Right atrium auricular region (tissue), 2 donors: ENCODE measurements at regions not wholly inside any gene's neighbourhood (a gene's known extent, or its start where the extent isn't known, plus 50 kb on each side); places are given as distances from the start of the nearest gene placed in this dataset.

ENCODE experiments used
- DNase-seq: peaks from one replicate; pipeline ENCODE4 v3.0.0-alpha.2; 2019; ENCODE audit warnings: low spot score
- H3K27ac ChIP-seq, 2 donors: fragments of 200-600 bp; sonication (generic); 1 replicate in 1 of 2; 2 replicates in 1 of 2; pipeline ENCODE4 v1.5.1; 2016 to 2019
- H3K27me3 ChIP-seq, 2 donors: fragments of 200-600 bp; sonication (generic); one replicate each; pipeline versions ENCODE4 v1.5.1 to v1.6.0; 2017 to 2019
- H3K36me3 ChIP-seq: fragments of 200-600 bp; sonication (generic); one replicate; pipeline ENCODE4 v1.5.1; 2016
- H3K4me1 ChIP-seq, 2 donors: fragments of 200-600 bp; sonication (generic); one replicate each; pipeline versions ENCODE4 v1.5.1 to v1.6.0; 2017 to 2019
- H3K4me3 ChIP-seq, 2 donors: fragments of 200-600 bp; sonication (generic); 1 replicate in 1 of 2; 2 replicates in 1 of 2; pipeline ENCODE4 v1.5.1; 2017 to 2019; ENCODE audit warnings: mild to moderate bottlenecking in 1 of 2, moderate library complexity in 1 of 2
- H3K9me3 ChIP-seq, 2 donors: fragments of 200-600 bp; sonication (generic); one replicate each; pipeline ENCODE4 v1.5.1; 2019
- TF ChIP-seq, protein P1 (sequence below), 2 donors: fragments of 200-600 bp; sonication (generic); IDR thresholded peaks; one replicate each; pipeline ENCODE4 v1.5.1; 2019; ENCODE audit warnings: antibody characterized with exemption in 2 of 2

DNA sequence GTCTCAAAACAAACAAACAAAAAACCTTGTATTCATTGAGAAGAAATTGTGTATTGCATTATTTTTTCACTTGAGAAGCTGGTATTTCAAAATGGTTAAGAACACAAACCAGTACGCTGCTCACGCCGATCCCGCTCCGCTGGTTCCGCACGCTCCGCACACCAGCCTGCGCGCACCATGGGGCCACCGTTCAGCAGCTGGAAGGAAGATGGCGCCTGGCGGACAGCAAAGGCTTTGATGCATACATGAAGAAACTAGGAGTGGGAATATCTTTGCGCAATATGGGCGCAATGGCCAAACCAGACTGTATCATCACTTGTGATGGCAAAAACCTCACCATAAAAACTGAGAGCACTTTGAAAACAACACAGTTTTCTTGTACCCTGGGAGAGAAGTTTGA, 75.7 kb downstream of the RBM43 start:
- TF ChIP-seq, protein P1, sequence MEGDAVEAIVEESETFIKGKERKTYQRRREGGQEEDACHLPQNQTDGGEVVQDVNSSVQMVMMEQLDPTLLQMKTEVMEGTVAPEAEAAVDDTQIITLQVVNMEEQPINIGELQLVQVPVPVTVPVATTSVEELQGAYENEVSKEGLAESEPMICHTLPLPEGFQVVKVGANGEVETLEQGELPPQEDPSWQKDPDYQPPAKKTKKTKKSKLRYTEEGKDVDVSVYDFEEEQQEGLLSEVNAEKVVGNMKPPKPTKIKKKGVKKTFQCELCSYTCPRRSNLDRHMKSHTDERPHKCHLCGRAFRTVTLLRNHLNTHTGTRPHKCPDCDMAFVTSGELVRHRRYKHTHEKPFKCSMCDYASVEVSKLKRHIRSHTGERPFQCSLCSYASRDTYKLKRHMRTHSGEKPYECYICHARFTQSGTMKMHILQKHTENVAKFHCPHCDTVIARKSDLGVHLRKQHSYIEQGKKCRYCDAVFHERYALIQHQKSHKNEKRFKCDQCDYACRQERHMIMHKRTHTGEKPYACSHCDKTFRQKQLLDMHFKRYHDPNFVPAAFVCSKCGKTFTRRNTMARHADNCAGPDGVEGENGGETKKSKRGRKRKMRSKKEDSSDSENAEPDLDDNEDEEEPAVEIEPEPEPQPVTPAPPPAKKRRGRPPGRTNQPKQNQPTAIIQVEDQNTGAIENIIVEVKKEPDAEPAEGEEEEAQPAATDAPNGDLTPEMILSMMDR (IDR thresholded peaks at IDR 0.05): no peak
- Histone ChIP-seq H3K9me3 (no peaks in the 10 kb centered on the region), H3K4me1 (no peaks in the 10 kb centered on the region), H3K27me3 (no peaks in the 10 kb centered on the region), H3K36me3 (no peaks in the 10 kb centered on the region), H3K27ac (no peak overlapping the region), H3K4me3 (no peak overlapping the region)
- no peak for DNase-seq

DNA sequence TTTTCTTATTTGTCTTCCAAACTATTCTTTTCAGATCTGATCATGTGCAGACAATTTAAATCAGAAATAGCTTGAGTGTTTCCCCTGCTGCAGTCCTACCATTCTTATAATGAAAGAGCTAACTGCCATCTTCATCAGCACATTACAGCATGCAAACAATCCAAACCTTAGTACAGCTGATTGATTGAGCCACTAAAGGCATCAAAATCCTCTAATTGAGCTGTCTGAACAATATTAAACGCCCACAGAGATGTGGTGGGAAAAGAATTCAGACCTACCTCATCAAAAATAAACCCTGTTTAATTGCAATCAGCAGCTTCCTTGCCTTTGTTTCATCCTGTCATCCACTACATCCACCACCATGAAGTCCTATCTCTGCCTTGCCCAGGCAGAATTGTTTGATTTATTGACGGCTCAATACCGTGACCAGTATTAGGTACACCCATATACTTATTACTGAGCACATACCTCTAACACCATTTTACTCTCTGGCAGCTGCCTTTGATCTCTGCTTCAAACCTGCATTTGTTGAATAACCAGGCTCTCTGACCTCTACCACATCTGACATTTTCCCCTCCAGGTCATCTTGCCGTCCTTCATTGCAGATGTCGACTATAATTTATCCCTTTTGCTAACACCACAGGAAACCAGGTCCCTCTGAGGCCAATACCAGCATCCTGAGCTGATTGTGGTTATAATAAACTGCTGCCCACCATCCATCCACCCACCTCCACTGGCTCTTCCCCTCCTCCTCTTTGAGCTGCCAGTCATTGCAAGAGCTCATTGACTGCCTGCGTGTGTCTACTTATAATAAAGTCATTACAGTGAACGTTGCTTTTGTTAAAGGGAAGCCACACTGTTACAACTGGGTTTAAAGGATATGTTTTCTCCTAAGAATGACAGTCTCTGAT, 78.5 kb downstream of the RBM43 start:
- TF ChIP-seq, protein P1 (IDR thresholded peaks at IDR 0.05): no peak
- H3K27me3 ChIP-seq: no peaks in the 10 kb centered on the region
- H3K36me3 ChIP-seq: no peaks in the 10 kb centered on the region
- H3K9me3 ChIP-seq: no peaks in the 10 kb centered on the region
- DNase-seq: no peak
- H3K4me1 ChIP-seq: no peaks in the 10 kb centered on the region
- H3K4me3 ChIP-seq: no peak overlapping the region
- no peak overlapping the region for H3K27ac ChIP-seq

DNA sequence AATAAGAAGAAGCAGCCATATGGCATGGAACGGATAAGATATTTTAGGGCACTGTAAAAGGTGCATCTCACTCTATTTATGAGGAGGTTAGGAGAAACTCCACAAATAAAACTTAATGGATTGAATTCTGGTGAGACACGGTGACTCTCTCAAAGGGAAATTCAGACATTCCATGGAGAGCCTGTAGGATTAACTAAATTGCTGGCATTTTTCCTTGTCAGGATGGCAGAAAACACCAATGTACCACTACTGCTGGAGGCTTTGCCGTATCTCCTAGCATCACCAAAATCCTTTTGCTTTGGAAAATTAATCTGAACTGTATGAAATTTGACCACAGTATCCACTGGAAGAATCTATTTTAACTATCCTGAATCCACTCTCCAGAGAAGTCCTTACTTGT, 79.3 kb downstream of the RBM43 start:
- Histone ChIP-seq H3K27me3 (no peaks in the 10 kb centered on the region), H3K27ac (no peak overlapping the region), H3K9me3 (no peaks in the 10 kb centered on the region), H3K4me1 (no peaks in the 10 kb centered on the region), H3K4me3 (no peak overlapping the region), H3K36me3 (no peaks in the 10 kb centered on the region)
- TF ChIP-seq, protein P1 (IDR thresholded peaks at IDR 0.05): no peak
- no peak for DNase-seq

DNA sequence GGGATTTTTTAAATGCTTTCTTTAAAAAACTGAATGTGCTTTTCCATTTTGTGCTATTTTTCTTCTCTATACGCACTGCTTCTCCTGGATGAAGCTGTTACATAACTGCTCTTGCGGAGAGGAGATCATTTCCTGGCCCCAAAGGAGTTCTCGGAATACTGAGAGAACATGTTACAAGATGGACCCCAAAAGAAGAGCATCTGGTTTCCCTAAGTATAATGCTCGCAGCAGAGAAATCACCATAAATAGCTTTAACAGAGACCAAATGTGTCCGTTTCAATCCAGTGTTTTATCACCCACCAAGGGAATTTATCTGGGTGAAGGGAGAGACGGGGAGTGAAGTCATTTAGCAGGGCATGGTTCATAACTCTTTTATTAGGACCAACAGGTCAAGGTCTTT, 80.1 kb downstream of the RBM43 start:
- H3K36me3 ChIP-seq: no peaks in the 10 kb centered on the region
- TF ChIP-seq, protein P1 (IDR thresholded peaks at IDR 0.05): no peak
- no peak for DNase-seq
- no peaks in the 10 kb centered on the region for H3K27me3 ChIP-seq
- H3K9me3 ChIP-seq: no peaks in the 10 kb centered on the region
- no peak overlapping the region for H3K4me3 ChIP-seq
- no peaks in the 10 kb centered on the region for H3K4me1 ChIP-seq
- H3K27ac ChIP-seq: no peak overlapping the region

DNA sequence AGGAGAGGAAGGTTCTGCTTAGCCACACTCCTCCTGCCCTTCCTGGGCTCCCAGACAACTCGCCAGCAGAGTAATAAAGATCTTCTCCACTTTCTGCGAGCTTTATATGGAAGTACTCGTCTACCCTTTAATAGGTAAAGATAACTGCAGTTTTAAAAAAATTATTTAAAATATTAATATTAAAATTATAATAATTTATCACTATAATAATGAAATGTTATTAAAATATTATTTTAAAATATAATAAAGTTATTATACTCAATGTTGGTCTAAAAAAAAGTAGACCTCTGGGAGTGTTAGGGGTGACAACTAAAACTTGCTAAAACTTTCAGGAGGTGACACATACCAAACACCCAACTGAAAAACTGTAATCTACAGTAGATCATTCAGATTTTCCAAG, 81.5 kb downstream of the RBM43 start:
- Histone ChIP-seq H3K9me3 (no peaks in the 10 kb centered on the region), H3K4me3 (no peak overlapping the region), H3K4me1 (no peaks in the 10 kb centered on the region), H3K27me3 (no peaks in the 10 kb centered on the region), H3K36me3 (no peaks in the 10 kb centered on the region), H3K27ac (no peak overlapping the region)
- DNase-seq: no peak
- TF ChIP-seq, protein P1 (IDR thresholded peaks at IDR 0.05): no peak

DNA sequence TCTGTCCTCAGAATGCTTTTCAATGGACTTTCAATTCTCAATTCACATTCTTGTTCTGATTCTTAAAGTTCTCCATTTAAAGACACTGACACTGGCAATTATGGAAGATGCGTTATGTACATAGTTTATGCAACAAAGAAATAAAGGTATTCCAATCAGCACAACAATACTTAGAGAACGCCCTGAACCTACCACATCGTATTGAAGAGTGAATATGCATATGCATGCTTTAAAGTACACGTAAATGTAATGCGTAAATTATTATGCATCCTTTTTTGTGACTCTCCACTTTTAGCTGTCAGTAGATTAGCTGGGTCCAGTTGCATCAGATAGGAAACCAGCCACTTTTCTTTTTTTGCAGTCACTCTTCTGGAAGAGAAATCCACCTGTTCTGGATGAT, 83.5 kb downstream of the RBM43 start:
- TF ChIP-seq, protein P1 (IDR thresholded peaks at IDR 0.05): no peak
- Histone ChIP-seq H3K36me3 (no peaks in the 10 kb centered on the region), H3K4me3 (no peak overlapping the region), H3K9me3 (no peaks in the 10 kb centered on the region), H3K4me1 (no peaks in the 10 kb centered on the region), H3K27ac (no peak overlapping the region), H3K27me3 (no peaks in the 10 kb centered on the region)
- DNase-seq: no peak
